HG02798 (cell line): ENCODE measurements at regions not wholly inside any gene's neighbourhood (a gene's known extent, or its start where the extent isn't known, plus 50 kb on each side); places are given as distances from the start of the nearest gene placed in this dataset.
"Not testable (repeated sequence)": the region's sequence is repeated elsewhere in the genome, so short reads cannot be mapped to it uniquely, and the experiment has no call there.

Experiments
- ATAC-seq: cut with Tn5 transposase; IDR thresholded peaks from one replicate; pipeline ENCODE4 v1.9.1; 2021; ENCODE audit warnings: mild to moderate bottlenecking; ENCODE audit not compliant: unreplicated experiment, poor library complexity

GRCh38 chr3:95629802-95630201 lies 1184.6 kb upstream of the EPHA6 start:
- no peak for ATAC-seq

DNA sequence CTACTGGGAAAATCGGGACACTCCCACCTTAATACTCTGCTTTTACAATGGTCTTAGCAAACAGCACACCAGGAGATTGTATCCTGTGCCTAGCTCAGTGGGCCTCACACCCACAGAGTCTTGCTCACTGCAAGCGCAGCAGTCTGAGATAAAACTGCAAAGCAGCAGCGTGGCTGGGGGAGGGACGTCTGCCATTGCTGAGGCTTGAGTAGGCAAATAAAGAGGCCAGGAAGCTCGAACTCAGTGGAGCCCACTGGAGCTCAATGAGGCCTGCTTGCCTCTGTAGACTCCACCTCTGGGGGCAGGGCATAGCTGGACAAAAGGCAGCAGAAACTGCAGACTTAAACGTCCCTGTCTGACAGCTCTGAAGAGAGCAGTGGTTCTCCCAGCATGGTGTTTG lies 1169.1 kb upstream of the EPHA6 start:
- no peak for ATAC-seq

DNA sequence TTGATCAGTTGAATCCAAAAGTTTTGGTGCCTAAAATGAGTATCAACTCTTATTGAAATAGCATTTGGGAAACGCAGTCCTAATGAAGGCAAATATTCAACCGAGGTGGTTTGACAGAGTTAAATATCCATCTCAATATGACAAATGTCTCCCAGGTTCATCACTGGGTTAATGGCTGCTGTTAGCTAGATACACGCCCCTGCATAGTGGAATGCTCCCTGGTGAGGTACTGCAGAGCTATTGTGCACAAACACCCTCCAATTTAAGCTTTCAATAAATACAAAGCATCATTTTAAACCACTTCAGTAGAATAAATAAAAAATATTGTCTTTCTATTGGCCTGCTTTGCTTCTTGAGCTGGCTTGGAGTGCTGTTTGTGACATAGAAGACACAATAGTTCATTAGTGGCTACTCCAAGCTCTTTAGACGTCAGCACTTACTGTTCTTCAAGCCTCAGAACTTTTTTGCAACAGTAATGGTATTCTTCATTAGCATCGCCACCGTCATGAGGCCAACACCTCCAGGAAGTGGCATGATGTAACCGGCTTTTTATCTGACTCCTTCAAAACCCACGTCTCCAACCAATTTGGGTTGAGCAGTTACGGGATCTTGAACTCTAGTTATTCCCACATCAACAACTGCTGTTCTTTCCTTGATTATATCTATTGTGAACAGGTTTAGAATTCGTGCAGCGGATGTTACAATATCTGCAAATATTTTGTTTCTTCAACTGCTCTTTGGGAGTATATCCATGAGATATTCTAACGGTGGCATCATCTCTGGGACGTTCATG lies 1159.6 kb upstream of the EPHA6 start:
- no peak for ATAC-seq

DNA sequence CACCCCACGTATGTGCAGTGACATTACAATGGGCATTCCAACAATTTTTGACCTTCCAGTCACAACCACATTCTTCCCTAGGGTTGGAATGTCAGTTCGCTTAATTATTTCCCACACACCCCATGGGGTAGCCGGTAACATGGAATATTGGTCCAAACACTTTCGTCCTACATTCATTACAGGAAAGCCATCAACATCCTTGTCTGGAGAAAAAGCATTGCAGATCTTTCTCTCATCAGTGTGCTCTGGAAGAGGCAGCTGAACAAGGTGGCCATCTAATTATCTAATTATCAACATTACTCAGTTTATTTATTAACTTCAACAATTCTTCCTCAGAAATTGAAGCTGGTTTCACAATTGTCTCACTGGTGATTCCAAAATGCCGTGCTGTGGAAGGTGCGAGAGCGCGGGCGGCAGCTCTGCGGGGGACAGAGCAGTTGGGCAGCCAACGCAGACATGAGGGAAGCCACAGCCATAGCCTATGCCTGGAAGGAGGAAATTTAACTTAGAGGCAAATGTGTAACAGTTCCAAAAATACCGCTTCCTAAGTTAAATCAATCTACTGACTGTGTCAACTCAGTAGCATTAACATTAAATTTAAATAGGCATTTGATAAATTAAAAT lies 1158.9 kb upstream of the EPHA6 start:
- ATAC-seq, result no peak

GRCh38 chr3:95670765-95671164 lies 1143.6 kb upstream of the EPHA6 start:
- no peak for ATAC-seq

- ATAC-seq, result no peak
Measured at GRCh38 chr3:95673215-95673614, 1141.2 kb upstream of the EPHA6 start.

- ATAC-seq, result peak; percentile 82
Measured at GRCh38 chr3:95705786-95706418, 1108.5 kb upstream of the EPHA6 start.

GRCh38 chr3:95707268-95707667 lies 1107.1 kb upstream of the EPHA6 start:
- no peak for ATAC-seq

DNA sequence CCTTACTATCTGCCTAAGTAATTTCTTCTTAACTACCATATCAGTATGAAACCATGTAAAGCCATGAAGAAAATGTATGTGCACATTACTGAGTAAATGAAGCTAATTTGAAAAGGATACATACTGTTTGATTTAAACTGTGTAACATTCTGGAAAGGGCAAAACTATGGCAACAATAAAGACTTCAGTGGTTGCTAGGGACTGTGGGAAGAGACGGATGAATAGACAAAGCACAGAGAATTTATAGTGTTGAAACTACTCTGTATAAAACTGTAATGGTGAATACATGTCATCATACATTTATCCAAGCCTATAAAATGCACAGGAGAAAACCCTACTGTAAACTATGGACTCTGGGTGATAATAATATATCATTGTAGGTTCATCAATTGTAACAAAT lies 1103.7 kb upstream of the EPHA6 start:
- ATAC-seq, result no peak

- ATAC-seq, result no peak
Measured at GRCh38 chr3:95711789-95712188, 1102.6 kb upstream of the EPHA6 start.

- ATAC-seq, result no peak
Measured at GRCh38 chr3:95715128-95715527, 1099.3 kb upstream of the EPHA6 start.

DNA sequence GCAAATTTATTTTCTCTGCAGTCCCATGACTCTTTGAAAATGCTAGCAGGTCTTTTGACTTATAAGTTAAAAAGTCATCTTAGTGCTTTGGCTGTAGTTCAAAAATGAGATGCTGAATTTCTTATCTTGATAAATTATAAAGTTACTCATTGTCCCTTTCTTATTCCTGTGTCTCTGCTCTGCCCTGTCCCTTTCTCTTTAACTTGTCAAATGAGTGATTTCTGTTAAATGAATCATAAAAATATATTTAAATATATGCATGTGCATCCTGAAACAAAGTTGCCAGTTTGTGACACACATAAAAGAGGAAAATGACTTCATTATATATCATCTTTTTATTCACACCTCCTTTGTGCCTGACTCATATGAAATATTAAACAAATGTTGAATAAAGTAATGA lies 1097.3 kb upstream of the EPHA6 start:
- no peak for ATAC-seq

- ATAC-seq, result no peak
Measured at GRCh38 chr3:95718168-95718567, 1096.2 kb upstream of the EPHA6 start.

GRCh38 chr3:95719481-95719880 lies 1094.9 kb upstream of the EPHA6 start:
- ATAC-seq, result no peak

DNA sequence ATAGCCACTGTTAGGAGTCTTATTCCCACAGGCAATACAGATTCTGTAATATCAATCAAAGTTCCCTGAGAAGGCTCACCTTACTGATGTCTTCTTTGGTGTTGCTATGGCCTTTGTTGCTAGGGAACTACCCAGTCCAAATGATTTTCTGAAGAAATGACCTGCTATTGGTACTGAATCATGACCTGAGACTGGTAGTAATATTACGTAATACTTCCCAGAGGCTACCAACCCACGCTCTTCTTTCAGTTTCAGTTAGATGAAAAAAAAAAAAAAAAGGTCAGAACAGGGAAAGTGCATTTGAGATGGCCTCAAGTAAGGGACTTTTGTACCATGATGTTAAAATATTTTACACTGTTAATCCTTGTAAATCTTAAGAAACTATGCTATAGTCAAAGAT lies 1092.5 kb upstream of the EPHA6 start:
- ATAC-seq, result peak; percentile 89

DNA sequence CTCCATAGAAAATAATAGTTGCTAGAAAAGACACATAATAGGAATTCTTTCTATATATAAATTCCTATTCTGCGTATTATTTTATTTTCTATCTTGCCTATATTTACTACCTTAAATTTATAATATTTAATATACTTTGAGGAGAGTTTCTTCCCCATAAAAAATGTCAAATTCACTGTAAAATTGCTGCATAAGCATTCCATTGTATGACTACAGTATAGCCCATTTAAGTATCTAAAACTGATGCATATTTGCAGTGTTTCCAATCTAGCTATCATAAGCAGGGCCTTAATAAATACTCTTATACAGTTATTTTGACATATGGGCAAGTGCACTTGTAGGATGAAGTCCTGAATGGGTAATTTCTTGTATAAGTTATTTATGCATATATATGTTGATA lies 1088.6 kb upstream of the EPHA6 start:
- no peak for ATAC-seq

DNA sequence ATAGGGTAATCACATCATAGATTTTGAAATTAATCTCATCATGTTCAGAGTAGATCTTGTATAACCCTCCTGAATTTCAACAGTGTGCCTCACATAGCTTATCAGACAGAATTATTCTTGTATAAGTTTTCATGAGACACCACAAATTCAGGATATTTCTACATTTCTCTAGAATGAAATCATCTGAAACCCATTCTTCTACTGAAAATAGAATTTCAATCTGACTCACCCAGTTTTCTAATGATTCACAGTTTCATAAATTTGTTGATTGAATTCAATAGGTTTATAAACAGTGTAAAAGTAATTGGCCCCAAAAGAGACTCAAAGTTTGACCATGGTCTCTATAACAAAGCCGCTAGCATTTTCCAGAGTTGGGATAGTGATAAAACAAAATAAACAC lies 1082.6 kb upstream of the EPHA6 start:
- no peak for ATAC-seq

DNA sequence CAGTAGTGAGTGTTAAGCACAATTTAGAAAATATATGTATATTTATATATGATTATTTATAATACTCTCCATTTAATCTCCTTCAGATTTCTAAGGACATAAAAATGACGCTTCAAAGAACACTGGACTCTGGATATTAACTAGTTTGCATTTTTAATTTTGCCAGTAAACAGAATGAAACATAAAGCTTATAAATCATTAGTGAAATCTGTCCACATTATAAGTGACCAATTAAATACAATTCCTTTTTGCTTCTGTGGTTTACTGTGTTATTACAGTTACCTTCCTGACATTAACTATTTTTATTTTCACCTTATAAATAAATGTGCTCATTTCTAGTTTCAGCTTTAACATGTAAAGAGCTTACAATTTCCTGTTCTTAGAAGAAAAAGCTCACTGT lies 1081.1 kb upstream of the EPHA6 start:
- ATAC-seq, result no peak

GRCh38 chr3:95738045-95738444 lies 1076.3 kb upstream of the EPHA6 start:
- no peak for ATAC-seq

GRCh38 chr3:95744896-95745295 lies 1069.5 kb upstream of the EPHA6 start:
- ATAC-seq, result not testable (repeated sequence)

DNA sequence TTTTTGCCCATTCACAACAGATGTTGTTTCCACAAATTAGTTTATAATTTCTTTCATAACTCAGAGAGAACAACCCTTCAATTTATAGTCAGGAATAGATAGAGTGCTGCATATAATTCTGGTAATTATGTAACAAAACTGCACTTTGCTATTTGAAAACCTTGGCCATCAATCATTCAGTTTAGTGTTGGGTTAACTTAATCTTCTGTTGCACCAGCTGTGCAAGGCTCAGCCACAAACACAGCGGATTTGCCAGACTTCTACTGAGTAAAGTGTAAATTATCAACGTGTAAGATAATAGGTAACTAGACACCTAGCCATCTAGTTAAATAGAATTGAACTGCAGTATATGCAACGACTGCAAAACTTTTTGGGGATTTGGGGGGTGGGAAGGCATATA lies 1064.3 kb upstream of the EPHA6 start:
- no peak for ATAC-seq

DNA sequence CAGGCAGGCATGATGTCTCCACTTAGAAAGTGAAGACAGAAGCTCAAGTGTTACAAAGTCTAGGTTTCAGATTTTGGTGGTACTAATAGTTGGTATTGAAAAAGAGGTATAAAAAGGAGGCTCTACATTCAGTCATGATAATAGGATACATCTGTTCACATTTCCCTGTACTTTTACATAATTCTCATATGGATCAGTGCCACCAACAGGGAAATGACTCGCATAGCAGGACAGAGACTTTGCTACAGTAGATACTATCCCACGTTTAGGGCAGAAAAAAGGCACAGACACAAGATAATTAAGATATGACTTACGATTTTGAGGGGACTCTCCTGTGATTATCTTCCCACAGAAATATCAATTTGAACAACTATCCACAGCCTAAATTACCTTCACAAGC lies 1062.9 kb upstream of the EPHA6 start:
- no peak for ATAC-seq
